Ovary (tissue), 7 donors: ENCODE measurements at regions not wholly inside any gene's neighbourhood (a gene's known extent, or its start where the extent isn't known, plus 50 kb on each side); places are given as distances from the start of the nearest gene placed in this dataset.

Source experiments
- DNase-seq, 5 donors: peaks; one replicate each; pipeline ENCODE4 v3.0.0-alpha.2; 2019 to 2020
- H3K27ac ChIP-seq, 2 donors: fragments of 200-600 bp; one replicate each; pipeline versions ENCODE4 v1.5.1 to v1.8.0; 2019 to 2022
- H3K27me3 ChIP-seq: fragments of 200-600 bp; one replicate; pipeline ENCODE4 v1.8.0; 2022
- H3K36me3 ChIP-seq: fragments of 200-600 bp; sonication (generic); one replicate; pipeline ENCODE4 v1.5.1; 2019
- H3K4me1 ChIP-seq: one replicate; pipeline ENCODE4 v1.8.1; 2013; ENCODE audit warnings: mild to moderate bottlenecking, moderate library complexity; ENCODE audit not compliant: insufficient read depth
- H3K4me3 ChIP-seq: fragments of 200-600 bp; sonication (generic); one replicate; pipeline ENCODE4 v1.5.1; 2017
- H3K9me3 ChIP-seq, 2 donors: fragments of 200-600 bp in 1 of 2; sonication (generic) in 1 of 2; one replicate each; pipeline versions ENCODE4 v1.5.1 to v1.8.1; 2013 to 2019; ENCODE audit warnings: mild to moderate bottlenecking in 1 of 2, moderate library complexity in 1 of 2
- EP300 ChIP-seq: sonication (generic); formaldehyde crosslinking; IDR thresholded peaks from one replicate; pipeline ENCODE4 v1.6.1; 2017; ENCODE audit warnings: antibody characterized with exemption
- POLR2A ChIP-seq: fragments of 450-650 bp; IDR thresholded peaks from one replicate; pipeline ENCODE4 v1.6.1; 2017; ENCODE audit warnings: antibody characterized with exemption, mild to moderate bottlenecking, moderate library complexity
- WGBS, 3 donors: extraction: QIAGEN DNeasy Blood & Tissue Kit in 1 of 3; methylation state at CpG; one replicate each; pipeline versions ENCODE4 v1.1.5 to v1.1.7; 2013 to 2017; 5-methylcytosine and 5-hydroxymethylcytosine counted together
- intact Hi-C, 4 donors: fragments of 100-400 bp; cut with DNase I; formaldehyde crosslinking; loops; one replicate each; pipeline versions ENCODE4 v1.11.0 to v1.15.1; 2022 to 2023
- TF ChIP-seq, protein P1 (sequence below), 3 donors: fragments of 450-650 bp in 2 of 3; fragments of 200-600 bp in 1 of 3; IDR thresholded peaks; one replicate each; pipeline versions ENCODE4 v1.5.1 to v1.8.0; 2016 to 2022; ENCODE audit warnings: antibody characterized with exemption in 3 of 3, mild to moderate bottlenecking in 1 of 3
- donor health status: DM: no; HTN: no; CAD: no; lungs with moderate emphysema.
- donor health status: DM: no; HTN: no; CAD: no.
- donor health status: Bipolar disorder and iron deficiency.
- donor health status: DM: no; HTN: no; CAD: no.
- donor health status: DM: yes; HTN: yes; CAD: no.

DNA sequence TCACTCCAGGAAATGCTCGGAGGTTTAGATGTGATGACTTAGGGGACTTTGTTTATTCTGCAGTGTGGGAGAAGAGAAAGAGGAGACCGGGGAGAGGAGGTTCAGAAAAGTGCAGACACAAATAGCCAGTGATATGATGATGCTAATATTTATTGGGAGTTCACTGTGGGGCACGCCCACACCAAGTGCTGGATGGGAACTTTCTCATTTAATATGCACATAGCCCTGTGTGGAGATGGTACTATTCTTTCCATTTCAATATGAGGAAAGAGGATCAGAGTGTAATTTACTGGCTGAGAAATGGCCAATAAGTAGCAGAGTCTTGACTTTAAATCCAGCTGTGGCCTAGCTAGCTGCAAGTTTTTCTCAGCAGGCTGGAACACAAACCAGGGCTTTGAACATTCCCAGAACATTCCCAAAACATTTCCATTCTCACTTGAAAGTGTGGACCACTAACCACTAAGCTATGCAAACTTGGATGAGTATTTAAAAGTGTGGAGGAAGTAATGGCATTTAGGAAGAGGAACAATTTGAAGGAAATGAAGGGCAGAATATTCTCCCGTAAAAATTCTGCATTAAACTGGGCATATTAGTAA lies 231.7 kb downstream of the HS3ST1 start:
- no peak for DNase-seq
- 30 to 38% (median 33%) methylated on average over 4 of the region's 4 CpGs for WGBS, 3 donors
- H3K27ac ChIP-seq = no peak overlapping the region
- H3K4me3 ChIP-seq = no peak overlapping the region
- H3K9me3 ChIP-seq = no peaks in the 10 kb centered on the region
- TF ChIP-seq EP300 = no peak
- TF ChIP-seq, protein P1, sequence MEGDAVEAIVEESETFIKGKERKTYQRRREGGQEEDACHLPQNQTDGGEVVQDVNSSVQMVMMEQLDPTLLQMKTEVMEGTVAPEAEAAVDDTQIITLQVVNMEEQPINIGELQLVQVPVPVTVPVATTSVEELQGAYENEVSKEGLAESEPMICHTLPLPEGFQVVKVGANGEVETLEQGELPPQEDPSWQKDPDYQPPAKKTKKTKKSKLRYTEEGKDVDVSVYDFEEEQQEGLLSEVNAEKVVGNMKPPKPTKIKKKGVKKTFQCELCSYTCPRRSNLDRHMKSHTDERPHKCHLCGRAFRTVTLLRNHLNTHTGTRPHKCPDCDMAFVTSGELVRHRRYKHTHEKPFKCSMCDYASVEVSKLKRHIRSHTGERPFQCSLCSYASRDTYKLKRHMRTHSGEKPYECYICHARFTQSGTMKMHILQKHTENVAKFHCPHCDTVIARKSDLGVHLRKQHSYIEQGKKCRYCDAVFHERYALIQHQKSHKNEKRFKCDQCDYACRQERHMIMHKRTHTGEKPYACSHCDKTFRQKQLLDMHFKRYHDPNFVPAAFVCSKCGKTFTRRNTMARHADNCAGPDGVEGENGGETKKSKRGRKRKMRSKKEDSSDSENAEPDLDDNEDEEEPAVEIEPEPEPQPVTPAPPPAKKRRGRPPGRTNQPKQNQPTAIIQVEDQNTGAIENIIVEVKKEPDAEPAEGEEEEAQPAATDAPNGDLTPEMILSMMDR (IDR thresholded peaks at IDR 0.05) = no peak
- TF ChIP-seq POLR2A = no peak
- no peaks in the 10 kb centered on the region for H3K27me3 ChIP-seq
- no peaks in the 10 kb centered on the region for H3K4me1 ChIP-seq
- intact Hi-C loops = no loop called here
- H3K36me3 ChIP-seq = no peaks in the 10 kb centered on the region

DNA sequence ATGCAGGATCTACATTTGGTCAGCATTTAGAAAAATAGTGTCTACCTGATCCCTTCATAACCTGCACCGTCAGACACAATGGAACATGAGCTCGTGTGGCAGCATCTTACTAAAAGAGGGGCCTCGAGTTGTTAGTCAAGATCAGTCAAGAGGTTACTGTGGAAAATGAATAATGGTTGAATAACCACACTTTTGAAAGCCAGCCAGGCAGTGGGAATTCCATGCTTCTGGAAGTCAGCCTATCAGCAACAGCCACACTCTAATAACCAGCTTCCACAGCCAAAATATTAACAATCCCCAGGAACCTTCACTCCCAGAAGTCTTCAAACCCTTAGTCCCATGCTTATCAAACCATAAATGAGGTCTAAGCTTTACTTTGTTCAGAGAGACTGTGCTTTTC lies 234.3 kb downstream of the HS3ST1 start:
- intact Hi-C loops = no loop called here
- no peaks in the 10 kb centered on the region for H3K27me3 ChIP-seq
- H3K4me3 ChIP-seq = no peak overlapping the region
- H3K36me3 ChIP-seq = no peaks in the 10 kb centered on the region
- 40 to 58% (median 50%) methylated on average over 3 of the region's 3 CpGs for WGBS, 3 donors
- H3K4me1 ChIP-seq = no peaks in the 10 kb centered on the region
- no peak overlapping the region for H3K27ac ChIP-seq
- no peak for DNase-seq
- TF ChIP-seq POLR2A (no peak), EP300 (no peak)
- TF ChIP-seq, protein P1 (IDR thresholded peaks at IDR 0.05) = no peak
- no peaks in the 10 kb centered on the region for H3K9me3 ChIP-seq

DNA sequence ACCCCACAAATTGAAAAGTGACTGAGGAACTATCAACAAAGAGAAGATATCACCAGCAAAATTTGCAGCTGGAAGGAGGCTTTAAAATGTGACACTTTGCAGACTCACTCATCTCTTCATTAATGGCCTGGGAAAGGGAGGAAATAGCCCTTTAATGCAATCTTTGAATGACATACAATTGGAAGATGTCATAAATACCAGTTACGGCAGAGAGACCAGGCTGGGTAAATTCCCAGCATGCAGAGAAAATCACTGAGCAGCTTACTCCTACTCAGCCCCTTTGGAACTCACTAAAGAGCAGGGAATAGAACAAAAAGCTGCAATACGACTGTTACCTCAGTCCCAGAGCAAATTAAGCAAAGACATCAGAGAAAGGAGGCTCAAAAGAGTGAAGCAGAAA lies 238.9 kb downstream of the HS3ST1 start:
- Histone ChIP-seq H3K4me3 (no peak overlapping the region), H3K27me3 (no peaks in the 10 kb centered on the region), H3K4me1 (no peaks in the 10 kb centered on the region), H3K27ac (no peak overlapping the region), H3K9me3 (no peaks in the 10 kb centered on the region), H3K36me3 (no peaks in the 10 kb centered on the region)
- no peak for TF ChIP-seq EP300
- intact Hi-C loops = no loop called here
- 27 to 39% (median 27%) methylated on average over 2 of the region's 2 CpGs for WGBS, 3 donors
- no peak for DNase-seq

DNA sequence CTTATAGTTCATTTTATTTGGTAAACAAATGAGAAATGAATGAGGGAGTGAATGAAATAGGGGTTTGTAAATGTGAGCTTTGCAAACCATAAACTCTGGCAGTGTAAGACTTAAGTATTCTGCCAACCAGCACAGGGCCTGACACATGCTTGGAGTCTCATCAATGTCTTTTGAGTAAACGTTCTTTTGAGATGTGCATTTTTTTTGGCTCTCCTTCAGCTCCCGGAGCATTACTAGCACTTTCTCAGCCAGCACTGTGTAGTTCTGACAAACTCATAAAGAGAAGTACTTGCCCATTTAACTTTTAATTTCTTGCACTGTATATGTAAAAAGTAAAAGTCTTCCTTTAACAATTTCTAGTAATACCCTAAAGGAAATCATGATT lies 245.3 kb downstream of the HS3ST1 start:
- DNase-seq = no peak
- Histone ChIP-seq H3K4me3 (no peak overlapping the region), H3K4me1 (no peaks in the 10 kb centered on the region), H3K9me3 (no peaks in the 10 kb centered on the region), H3K27me3 (no peaks in the 10 kb centered on the region), H3K36me3 (no peaks in the 10 kb centered on the region), H3K27ac (no peak overlapping the region)
- TF ChIP-seq EP300 (no peak), POLR2A (no peak)
- TF ChIP-seq, protein P1 (IDR thresholded peaks at IDR 0.05) = no peak
- WGBS, 3 donors = 10 to 13% (median 12%) methylated on average over 2 of the region's 2 CpGs
- intact Hi-C loops = no loop called here

DNA sequence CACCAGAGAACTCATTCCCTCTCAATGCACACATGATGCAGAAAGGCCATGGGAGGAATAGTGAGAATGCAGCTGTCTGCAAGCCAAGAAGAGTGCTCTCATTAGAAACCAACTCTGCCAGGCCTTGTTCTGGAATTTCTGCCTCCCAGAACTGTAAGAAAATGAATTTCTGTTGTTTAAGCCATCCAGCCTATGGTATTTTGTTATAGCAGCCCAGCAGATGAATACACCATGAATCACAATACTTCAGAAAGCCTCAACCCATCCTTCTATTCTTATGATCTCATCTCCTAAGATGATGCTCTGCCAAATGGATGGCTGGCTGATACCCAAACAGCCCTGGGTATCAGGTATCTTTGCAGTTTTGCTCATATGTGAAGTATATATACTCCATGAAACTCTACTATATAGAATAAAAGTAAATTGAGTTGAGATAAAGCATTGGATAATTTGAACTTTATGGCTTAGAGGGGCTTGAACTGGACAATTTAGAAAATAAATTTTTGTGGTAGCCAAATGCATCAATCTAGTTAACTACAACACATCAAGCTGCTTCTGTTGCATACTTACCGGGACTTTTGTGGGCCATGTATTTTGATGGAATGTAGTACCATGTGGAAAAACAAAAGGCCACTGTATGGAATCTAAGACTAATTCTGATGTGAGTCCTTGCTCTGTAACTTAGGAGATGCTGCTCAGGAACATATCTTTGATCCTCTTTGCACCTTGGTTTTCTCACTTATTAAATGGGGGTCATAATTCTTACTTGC lies 245.9 kb downstream of the HS3ST1 start:
- H3K36me3 ChIP-seq = no peaks in the 10 kb centered on the region
- no peaks in the 10 kb centered on the region for H3K9me3 ChIP-seq
- DNase-seq = no peak
- no peaks in the 10 kb centered on the region for H3K27me3 ChIP-seq
- no peaks in the 10 kb centered on the region for H3K4me1 ChIP-seq
- no peak overlapping the region for H3K27ac ChIP-seq
- H3K4me3 ChIP-seq = no peak overlapping the region
- intact Hi-C loops = no loop called here
- TF ChIP-seq POLR2A (no peak), EP300 (no peak)
- TF ChIP-seq, protein P1 (IDR thresholded peaks at IDR 0.05) = no peak
- 64 to 85% (median 67%) methylated on average over 1 of the region's 1 CpG for WGBS, 3 donors
